ENCODE measurements at regions not wholly inside any gene's neighbourhood (a gene's known extent, or its start where the extent isn't known, plus 50 kb on each side); places are given as distances from the start of the nearest gene placed in this dataset.

DNA sequence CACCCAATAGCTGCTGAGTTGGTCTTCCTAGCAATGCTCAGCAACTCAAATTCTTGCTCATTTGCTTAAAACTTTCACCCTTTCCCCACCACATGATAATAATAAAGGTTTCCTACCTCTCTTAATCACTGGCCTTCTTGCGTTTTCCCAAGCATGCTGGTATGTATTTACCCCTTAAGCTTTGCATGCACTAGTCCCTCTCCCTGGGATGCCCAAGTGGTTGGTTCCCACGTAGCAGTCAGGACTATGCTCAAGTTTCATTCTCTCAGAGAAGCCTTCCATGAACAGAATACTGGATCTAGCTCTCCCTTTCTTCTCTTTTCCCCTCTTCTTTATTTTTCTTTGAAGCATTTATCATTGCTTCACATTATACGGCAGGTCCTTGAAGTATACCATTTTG lies 108.8 kb downstream of the KBTBD8 start:
- H3K36me3 ChIP-seq (ENCODE audit: low read depth), result no peaks in the 10 kb centered on the region
- DNase-seq (ENCODE audit: low spot score) (no peak), ATAC-seq (ENCODE audit: low read depth) (no peak)
- no peaks in the 10 kb centered on the region for H3K9me3 ChIP-seq (ENCODE audit: severe bottlenecking)
- no peaks in the 10 kb centered on the region for H3K4me1 ChIP-seq (ENCODE audit: insufficient read depth, poor library complexity, severe bottlenecking)
- H3K27ac ChIP-seq (ENCODE audit: poor library complexity, severe bottlenecking), result no peak overlapping the region
- H3K27me3 ChIP-seq (ENCODE audit: insufficient read depth, poor library complexity, severe bottlenecking), result no peaks in the 10 kb centered on the region
- no peak overlapping the region for H3K4me3 ChIP-seq (ENCODE audit: severe bottlenecking)
- TF ChIP-seq, protein P1, sequence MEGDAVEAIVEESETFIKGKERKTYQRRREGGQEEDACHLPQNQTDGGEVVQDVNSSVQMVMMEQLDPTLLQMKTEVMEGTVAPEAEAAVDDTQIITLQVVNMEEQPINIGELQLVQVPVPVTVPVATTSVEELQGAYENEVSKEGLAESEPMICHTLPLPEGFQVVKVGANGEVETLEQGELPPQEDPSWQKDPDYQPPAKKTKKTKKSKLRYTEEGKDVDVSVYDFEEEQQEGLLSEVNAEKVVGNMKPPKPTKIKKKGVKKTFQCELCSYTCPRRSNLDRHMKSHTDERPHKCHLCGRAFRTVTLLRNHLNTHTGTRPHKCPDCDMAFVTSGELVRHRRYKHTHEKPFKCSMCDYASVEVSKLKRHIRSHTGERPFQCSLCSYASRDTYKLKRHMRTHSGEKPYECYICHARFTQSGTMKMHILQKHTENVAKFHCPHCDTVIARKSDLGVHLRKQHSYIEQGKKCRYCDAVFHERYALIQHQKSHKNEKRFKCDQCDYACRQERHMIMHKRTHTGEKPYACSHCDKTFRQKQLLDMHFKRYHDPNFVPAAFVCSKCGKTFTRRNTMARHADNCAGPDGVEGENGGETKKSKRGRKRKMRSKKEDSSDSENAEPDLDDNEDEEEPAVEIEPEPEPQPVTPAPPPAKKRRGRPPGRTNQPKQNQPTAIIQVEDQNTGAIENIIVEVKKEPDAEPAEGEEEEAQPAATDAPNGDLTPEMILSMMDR (IDR thresholded peaks at IDR 0.05; ENCODE audit: poor library complexity, severe bottlenecking), result no peak

DNA sequence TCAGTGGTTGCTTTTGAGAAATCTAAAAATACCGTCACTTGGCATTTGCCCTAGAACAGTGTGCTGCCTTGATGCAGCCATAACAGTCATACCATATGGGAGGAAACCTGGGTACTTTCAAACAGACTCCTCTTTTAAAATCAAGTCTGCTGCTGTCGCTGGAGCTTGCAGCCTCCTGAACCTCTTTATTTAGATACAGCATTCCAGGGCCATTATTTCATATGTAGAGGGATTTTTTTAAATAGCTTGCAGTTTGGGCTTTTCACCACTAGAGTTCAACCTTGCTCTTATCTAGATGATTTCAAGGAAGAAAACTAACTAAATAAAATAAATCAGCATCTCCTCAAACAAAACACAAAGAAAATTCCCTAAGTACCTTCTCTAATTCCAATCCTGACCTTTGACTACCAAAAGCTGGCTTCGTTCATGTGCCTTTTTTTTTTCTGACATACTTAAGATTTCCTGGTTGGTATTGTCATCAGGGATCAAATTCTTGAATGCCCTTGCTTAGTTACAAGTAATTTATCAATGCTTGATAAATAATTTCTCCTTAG lies 111.6 kb downstream of the KBTBD8 start:
- ATAC-seq (ENCODE audit: low read depth) (peak; percentile 60; the same call in 1 of the 3 replicates), DNase-seq (ENCODE audit: low spot score) (no peak)
- H3K27ac ChIP-seq (ENCODE audit: poor library complexity, severe bottlenecking), result no peak overlapping the region
- H3K4me1 ChIP-seq (ENCODE audit: insufficient read depth, poor library complexity, severe bottlenecking), result no peaks in the 10 kb centered on the region
- TF ChIP-seq, protein P1 (IDR thresholded peaks at IDR 0.05; ENCODE audit: poor library complexity, severe bottlenecking), result peak; percentile 85
- H3K27me3 ChIP-seq (ENCODE audit: insufficient read depth, poor library complexity, severe bottlenecking), result no peaks in the 10 kb centered on the region
- H3K9me3 ChIP-seq (ENCODE audit: severe bottlenecking), result no peaks in the 10 kb centered on the region
- H3K4me3 ChIP-seq (ENCODE audit: severe bottlenecking), result no peak overlapping the region
- no peaks in the 10 kb centered on the region for H3K36me3 ChIP-seq (ENCODE audit: low read depth)

DNA sequence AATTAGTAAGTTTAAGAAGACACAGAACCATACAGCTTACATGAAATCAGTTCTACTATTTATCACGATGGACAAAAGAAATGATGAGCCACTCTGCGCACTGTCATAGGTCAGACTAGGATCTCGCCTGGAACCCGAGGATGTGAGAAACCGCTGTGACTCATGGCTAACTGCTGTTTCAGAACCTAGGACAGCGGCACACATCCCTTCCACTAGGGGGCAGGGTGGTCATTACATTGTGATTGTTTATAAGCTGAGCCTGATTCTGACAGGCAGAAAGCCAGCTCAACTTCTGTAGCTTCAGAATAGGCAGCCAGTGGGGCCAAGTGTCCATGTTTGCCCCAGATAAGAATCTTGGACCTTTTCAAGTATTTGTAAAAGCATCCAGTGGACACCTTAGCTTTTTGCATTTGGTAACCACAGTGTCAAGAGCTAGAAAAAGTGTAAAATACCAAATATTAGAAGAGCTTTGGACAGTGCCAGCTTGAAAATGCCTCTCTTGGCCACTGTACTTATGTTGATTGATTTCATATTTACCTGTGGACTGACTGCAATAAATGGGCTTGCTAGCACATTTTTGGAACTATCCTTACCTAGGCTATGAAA lies 115.8 kb downstream of the KBTBD8 start:
- DNase-seq (ENCODE audit: low spot score) (peak; percentile 52), ATAC-seq (ENCODE audit: low read depth) (peak; percentile 93)
- Histone ChIP-seq H3K36me3 (ENCODE audit: low read depth) (no peaks in the 10 kb centered on the region), H3K27ac (ENCODE audit: poor library complexity, severe bottlenecking) (no peak overlapping the region), H3K27me3 (ENCODE audit: insufficient read depth, poor library complexity, severe bottlenecking) (no peaks in the 10 kb centered on the region), H3K4me3 (ENCODE audit: severe bottlenecking) (no peak overlapping the region), H3K9me3 (ENCODE audit: severe bottlenecking) (no peaks in the 10 kb centered on the region), H3K4me1 (ENCODE audit: insufficient read depth, poor library complexity, severe bottlenecking) (no peaks in the 10 kb centered on the region)
- TF ChIP-seq, protein P1 (IDR thresholded peaks at IDR 0.05; ENCODE audit: poor library complexity, severe bottlenecking), result peak; percentile 92

DNA sequence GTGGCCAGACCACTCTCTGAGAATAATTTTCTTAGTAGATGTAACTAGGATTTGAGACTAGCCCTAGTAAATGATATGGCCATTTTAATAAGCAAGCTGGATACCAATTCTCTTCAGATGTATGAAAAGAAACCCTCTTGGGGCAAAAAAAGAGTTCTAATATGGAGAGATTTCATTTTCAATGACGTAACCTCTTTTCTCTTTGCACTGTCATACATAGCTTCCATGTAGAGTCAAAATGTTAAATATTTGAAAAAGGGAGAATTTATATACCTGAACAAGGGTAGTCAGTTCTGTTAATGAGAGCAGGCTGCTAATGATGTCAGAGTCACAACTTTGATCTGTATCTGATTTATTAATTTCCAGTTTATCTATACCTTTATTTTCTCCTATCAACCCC lies 120.0 kb downstream of the KBTBD8 start:
- ATAC-seq (ENCODE audit: low read depth), result no peak
- H3K36me3 ChIP-seq (ENCODE audit: low read depth), result no peaks in the 10 kb centered on the region

More for the DNA sequence above, 120.0 kb downstream of the KBTBD8 start:
- Histone ChIP-seq H3K4me3 (ENCODE audit: severe bottlenecking) (no peak overlapping the region), H3K27ac (ENCODE audit: poor library complexity, severe bottlenecking) (no peak overlapping the region), H3K27me3 (ENCODE audit: insufficient read depth, poor library complexity, severe bottlenecking) (no peaks in the 10 kb centered on the region), H3K9me3 (ENCODE audit: severe bottlenecking) (no peaks in the 10 kb centered on the region), H3K4me1 (ENCODE audit: insufficient read depth, poor library complexity, severe bottlenecking) (no peaks in the 10 kb centered on the region)
- TF ChIP-seq, protein P1 (IDR thresholded peaks at IDR 0.05; ENCODE audit: poor library complexity, severe bottlenecking), result no peak
- no peak for DNase-seq (ENCODE audit: low spot score)
